Activated T-cell treated with anti-CD3 and anti-CD28 coated beads, Interleukin-2, amount 50 U/mL, for 48 hours (primary cell): ENCODE measurements at regions not wholly inside any gene's neighbourhood (a gene's known extent, or its start where the extent isn't known, plus 50 kb on each side); places are given as distances from the start of the nearest gene placed in this dataset.
"Not testable (repeated sequence)": the region's sequence is repeated elsewhere in the genome, so short reads cannot be mapped to it uniquely, and the experiment has no call there.

Experiments used
- DNase-seq, 2 experiments: peaks; one replicate each; pipeline ENCODE4 v3.0.0-alpha.2; 2020

- DNase-seq = no peak
Observed at GRCh38 chr13:99766641-99767045, 204.9 kb downstream of the ZIC5 start.

GRCh38 chr13:99765869-99766268 is 205.7 kb downstream of the ZIC5 start:
- DNase-seq = no peak

- DNase-seq = no peak
Observed at GRCh38 chr13:99760456-99760855, 211.1 kb downstream of the ZIC5 start.

DNA sequence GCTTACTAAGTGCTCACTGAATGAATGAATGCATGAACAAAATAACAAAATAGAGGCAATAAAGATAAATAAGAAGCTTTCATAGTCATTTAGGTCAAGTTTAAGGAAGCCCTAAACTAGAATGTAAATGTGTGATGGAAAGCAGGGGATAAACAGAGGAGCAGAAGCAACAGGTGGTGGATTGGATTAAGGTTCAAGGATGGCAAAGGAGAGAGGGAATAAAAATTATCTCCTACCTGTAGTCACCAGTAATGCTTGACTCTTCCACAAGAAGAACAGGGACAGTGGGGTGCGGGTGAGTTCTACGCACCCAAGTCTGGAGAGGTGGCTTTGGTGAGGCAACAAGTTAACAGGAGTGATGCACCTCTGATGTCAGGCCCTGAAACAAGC is 212.4 kb downstream of the ZIC5 start:
- no peak for DNase-seq

DNA sequence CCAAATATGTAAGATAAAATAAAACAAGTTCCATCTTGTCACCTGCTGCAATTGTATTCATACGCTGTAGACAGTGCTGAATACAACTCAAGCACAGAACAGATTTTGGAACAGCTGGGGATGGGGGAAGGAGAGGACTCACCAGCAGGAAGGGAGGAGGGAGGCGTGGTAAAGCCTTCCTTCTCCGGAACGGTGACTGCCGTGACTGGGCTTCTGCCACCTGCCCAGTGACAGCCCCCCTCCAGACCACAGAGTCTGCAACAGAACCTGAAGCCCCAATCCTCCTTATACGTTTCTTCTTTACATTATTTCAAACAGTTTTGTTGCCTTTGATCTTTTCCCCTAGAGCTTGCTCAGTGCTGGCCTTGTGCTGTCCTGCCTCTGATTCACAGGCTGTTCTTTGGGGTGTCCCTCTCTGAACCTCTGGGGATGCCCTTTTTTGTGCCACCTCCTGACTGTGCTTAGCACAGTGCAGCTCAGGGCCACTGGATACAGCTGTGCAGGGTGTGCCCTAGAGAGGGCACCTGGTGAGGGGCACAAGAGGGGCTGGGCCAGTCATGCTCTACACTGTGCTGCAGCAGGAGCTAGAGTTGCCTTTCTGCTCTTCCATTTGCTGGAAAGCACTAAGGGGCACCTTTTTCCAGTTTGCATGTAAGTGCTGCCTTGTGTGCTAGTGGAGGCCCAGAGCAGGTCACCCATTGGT is 213.0 kb downstream of the ZIC5 start:
- no peak for DNase-seq

- DNase-seq = no peak
Observed at GRCh38 chr13:99757756-99758459, 213.7 kb downstream of the ZIC5 start.

- DNase-seq = no peak
Observed at GRCh38 chr13:99756281-99756680, 215.3 kb downstream of the ZIC5 start.

GRCh38 chr13:99754750-99755149 is 216.8 kb downstream of the ZIC5 start:
- not testable (repeated sequence) for DNase-seq

GRCh38 chr13:99752373-99752772 is 219.2 kb downstream of the ZIC5 start:
- no peak for DNase-seq

GRCh38 chr13:99751517-99752199 is 219.9 kb downstream of the ZIC5 start:
- DNase-seq = no peak

- DNase-seq = no peak
Observed at GRCh38 chr13:99750951-99751350, 220.6 kb downstream of the ZIC5 start.

GRCh38 chr13:99749271-99750019 is 222.1 kb downstream of the ZIC5 start:
- no peak for DNase-seq

DNA sequence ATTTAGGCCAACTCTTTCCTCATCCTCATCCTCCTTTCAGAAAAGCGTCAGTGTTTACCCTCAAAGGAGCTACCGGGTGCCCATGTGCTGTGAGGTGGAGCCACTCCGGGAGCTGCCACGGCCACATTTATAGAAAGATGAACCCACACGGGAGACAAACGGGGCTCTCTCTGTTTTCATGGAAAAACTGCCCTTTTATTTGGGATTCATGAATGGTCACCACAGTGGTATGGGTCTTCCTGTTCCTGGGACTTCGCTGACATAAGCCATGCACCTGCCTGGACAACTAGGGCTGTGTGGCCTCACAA is 224.2 kb downstream of the ZIC5 start:
- DNase-seq = no peak

- no peak for DNase-seq
Observed at GRCh38 chr13:99746637-99747402, 224.7 kb downstream of the ZIC5 start.

- no peak for DNase-seq
Observed at GRCh38 chr13:99743094-99743493, 228.5 kb downstream of the ZIC5 start.

GRCh38 chr13:99741960-99742359 is 229.6 kb downstream of the ZIC5 start:
- no peak for DNase-seq

GRCh38 chr13:99740251-99740979 is 231.2 kb downstream of the ZIC5 start:
- no peak for DNase-seq

DNA sequence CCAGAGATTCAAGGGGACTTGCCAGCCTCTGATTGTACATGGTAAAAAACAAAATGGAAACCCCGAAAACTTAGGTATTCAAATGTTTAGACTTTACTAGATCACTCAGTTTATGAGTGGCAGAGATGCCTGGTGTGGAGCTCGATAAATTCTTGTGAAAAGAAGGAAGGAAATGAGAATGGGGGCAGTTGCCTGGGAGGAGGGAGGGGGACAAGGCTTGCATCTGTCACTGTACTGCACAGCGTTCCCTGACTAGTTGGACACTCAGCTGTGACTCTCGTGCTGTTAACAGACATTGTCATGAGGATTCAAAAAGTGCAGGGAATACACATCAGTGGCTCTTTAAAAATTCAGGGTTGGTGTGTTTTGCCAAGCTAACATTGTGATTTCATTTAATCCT is 232.9 kb downstream of the ZIC5 start:
- no peak for DNase-seq

GRCh38 chr13:99737481-99738245 is 233.9 kb downstream of the ZIC5 start:
- DNase-seq = no peak

GRCh38 chr13:99736541-99736940 is 235.0 kb downstream of the ZIC5 start:
- no peak for DNase-seq

GRCh38 chr13:99734013-99734693 is 232.9 kb downstream of the TM9SF2 start:
- no peak for DNase-seq
